Loucy (cell line): ENCODE measurements at regions not wholly inside any gene's neighbourhood (a gene's known extent, or its start where the extent isn't known, plus 50 kb on each side); places are given as distances from the start of the nearest gene placed in this dataset.

Experiments
- H2AFZ ChIP-seq: fragments of 200-600 bp; sonication (generic); 2 replicates; pipeline ENCODE4 v1.6.0; 2016; ENCODE audit warnings: antibody characterized with exemption, mild to moderate bottlenecking, low read length, moderate library complexity
- H3F3A ChIP-seq: fragments of 200-600 bp; 2 replicates; pipeline ENCODE4 v1.6.0; 2016; ENCODE audit warnings: antibody characterized with exemption, low read depth, mild to moderate bottlenecking
- H3K27me3 ChIP-seq: fragments of 200-600 bp; sonication (generic); 2 replicates; pipeline ENCODE4 v1.6.1; 2014; ENCODE audit warnings: low read length, mild to moderate bottlenecking; ENCODE audit not compliant: insufficient read depth, poor library complexity, severe bottlenecking
- H3K36me3 ChIP-seq: fragments of 200-600 bp; sonication (generic); 2 replicates; pipeline ENCODE4 v1.6.1; 2016; ENCODE audit warnings: low read length; ENCODE audit not compliant: insufficient read depth
- H3K4me1 ChIP-seq: fragments of 200-600 bp; sonication (generic); 2 replicates; pipeline ENCODE4 v1.5.1; 2014; ENCODE audit warnings: low read length, mild to moderate bottlenecking; ENCODE audit not compliant: insufficient read depth, poor library complexity, severe bottlenecking
- H3K4me2 ChIP-seq: fragments of 200-600 bp; sonication (generic); 2 replicates; pipeline ENCODE4 v1.6.0; 2014; ENCODE audit warnings: antibody characterized with exemption, low read length, low read depth, mild to moderate bottlenecking; ENCODE audit not compliant: poor library complexity, severe bottlenecking
- H3K4me3 ChIP-seq: fragments of 200-600 bp; sonication (generic); 2 replicates; pipeline ENCODE4 v1.5.1; 2014; ENCODE audit warnings: low read length, mild to moderate bottlenecking, mixed read lengths; ENCODE audit not compliant: poor library complexity, severe bottlenecking
- H3K79me2 ChIP-seq: fragments of 200-600 bp; sonication (generic); 2 replicates; pipeline ENCODE4 v1.6.1; 2014; ENCODE audit warnings: low read length; ENCODE audit not compliant: insufficient read depth
- H3K9ac ChIP-seq: fragments of 200-600 bp; sonication (generic); 2 replicates; pipeline ENCODE4 v1.6.0; 2014; ENCODE audit warnings: mild to moderate bottlenecking, low read depth, low read length, moderate library complexity; ENCODE audit not compliant: poor library complexity, severe bottlenecking
- H3K9me2 ChIP-seq: fragments of 200-600 bp; sonication (generic); replicated peaks from 2 replicates; pipeline ENCODE4 v1.6.1; 2016; ENCODE audit warnings: low read depth, low read length, mixed read lengths
- H3K9me3 ChIP-seq: fragments of 200-600 bp; sonication (generic); 2 replicates; pipeline ENCODE4 v1.6.1; 2014; ENCODE audit warnings: mild to moderate bottlenecking, antibody characterized with exemption, low read length, low read depth; ENCODE audit not compliant: insufficient read depth
- H4K20me1 ChIP-seq: fragments of 200-600 bp; sonication (generic); 2 replicates; pipeline ENCODE4 v1.6.0; 2014; ENCODE audit warnings: antibody characterized with exemption, low read length, mild to moderate bottlenecking; ENCODE audit not compliant: insufficient read depth, poor library complexity, severe bottlenecking
- EZH2phosphoT487 ChIP-seq: fragments of 200-600 bp; IDR thresholded peaks from 2 replicates; pipeline ENCODE4 v1.6.1; 2018; ENCODE audit warnings: antibody characterized with exemption, mild to moderate bottlenecking, moderate library complexity, borderline replicate concordance
- TF ChIP-seq, protein P1 (sequence below): fragments of 200-600 bp; sonication (generic); conservative IDR thresholded peaks from 2 replicates; pipeline ENCODE4 v1.5.1; 2014; ENCODE audit warnings: mild to moderate bottlenecking, antibody characterized with exemption, low read length

DNA sequence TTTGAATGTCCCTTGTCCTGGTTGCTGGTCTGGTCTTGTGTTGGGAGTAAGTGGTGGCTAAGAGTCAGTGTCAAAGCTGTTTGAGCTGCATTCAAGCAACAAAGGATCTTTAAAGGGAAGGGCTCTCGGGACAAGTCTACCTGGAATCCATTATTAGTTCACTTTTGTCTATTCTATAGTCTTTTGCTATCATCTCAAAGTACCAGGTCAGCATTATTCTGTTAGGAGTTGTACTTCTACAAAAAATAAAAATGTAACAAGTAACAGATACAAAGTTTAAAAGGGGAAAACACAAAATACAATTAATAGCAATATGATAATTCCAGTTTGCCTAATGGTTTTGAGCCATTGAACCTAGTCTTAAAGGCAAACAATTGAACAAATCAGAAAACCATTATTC is 317.9 kb downstream of the ZNF516 start:
- Histone ChIP-seq H4K20me1 (no peaks in the 10 kb centered on the region), H3K79me2 (no peaks in the 10 kb centered on the region)

GRCh38 chr18:76174451-76174850 is 320.6 kb downstream of the ZNF516 start:
- Histone ChIP-seq H3K9me3 (no peaks in the 10 kb centered on the region), H3K4me2 (no peak overlapping the region), H3K9me2 (no peaks in the 10 kb centered on the region), H3K36me3 (no peaks in the 10 kb centered on the region), H4K20me1 (no peaks in the 10 kb centered on the region), H3F3A (no peaks in the 10 kb centered on the region), H3K4me3 (no peak overlapping the region), H3K27me3 (no peaks in the 10 kb centered on the region), H2AFZ (no peak overlapping the region), H3K79me2 (no peaks in the 10 kb centered on the region), H3K9ac (no peak overlapping the region), H3K4me1 (no peaks in the 10 kb centered on the region)
- TF ChIP-seq, protein P1, sequence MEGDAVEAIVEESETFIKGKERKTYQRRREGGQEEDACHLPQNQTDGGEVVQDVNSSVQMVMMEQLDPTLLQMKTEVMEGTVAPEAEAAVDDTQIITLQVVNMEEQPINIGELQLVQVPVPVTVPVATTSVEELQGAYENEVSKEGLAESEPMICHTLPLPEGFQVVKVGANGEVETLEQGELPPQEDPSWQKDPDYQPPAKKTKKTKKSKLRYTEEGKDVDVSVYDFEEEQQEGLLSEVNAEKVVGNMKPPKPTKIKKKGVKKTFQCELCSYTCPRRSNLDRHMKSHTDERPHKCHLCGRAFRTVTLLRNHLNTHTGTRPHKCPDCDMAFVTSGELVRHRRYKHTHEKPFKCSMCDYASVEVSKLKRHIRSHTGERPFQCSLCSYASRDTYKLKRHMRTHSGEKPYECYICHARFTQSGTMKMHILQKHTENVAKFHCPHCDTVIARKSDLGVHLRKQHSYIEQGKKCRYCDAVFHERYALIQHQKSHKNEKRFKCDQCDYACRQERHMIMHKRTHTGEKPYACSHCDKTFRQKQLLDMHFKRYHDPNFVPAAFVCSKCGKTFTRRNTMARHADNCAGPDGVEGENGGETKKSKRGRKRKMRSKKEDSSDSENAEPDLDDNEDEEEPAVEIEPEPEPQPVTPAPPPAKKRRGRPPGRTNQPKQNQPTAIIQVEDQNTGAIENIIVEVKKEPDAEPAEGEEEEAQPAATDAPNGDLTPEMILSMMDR, result no peak
- no peak for TF ChIP-seq EZH2phosphoT487

More for the DNA sequence above, 317.9 kb downstream of the ZNF516 start:
- no peaks in the 10 kb centered on the region for H3K27me3 ChIP-seq
- no peak overlapping the region for H3K4me2 ChIP-seq
- no peaks in the 10 kb centered on the region for H3K36me3 ChIP-seq
- no peaks in the 10 kb centered on the region for H3K4me1 ChIP-seq
- no peaks in the 10 kb centered on the region for H3K9me3 ChIP-seq
- no peak overlapping the region for H3K4me3 ChIP-seq
- H3F3A ChIP-seq, result no peaks in the 10 kb centered on the region
- TF ChIP-seq EZH2phosphoT487, result no peak
- TF ChIP-seq, protein P1, result no peak
- H3K9ac ChIP-seq, result no peak overlapping the region
- no peaks in the 10 kb centered on the region for H3K9me2 ChIP-seq
- H2AFZ ChIP-seq, result no peak overlapping the region

- Histone ChIP-seq H3K9ac (no peak overlapping the region), H3F3A (no peaks in the 10 kb centered on the region), H3K9me3 (no peaks in the 10 kb centered on the region), H3K36me3 (no peaks in the 10 kb centered on the region), H3K4me2 (no peak overlapping the region), H3K79me2 (no peaks in the 10 kb centered on the region), H3K4me3 (no peak overlapping the region), H3K4me1 (no peaks in the 10 kb centered on the region), H2AFZ (no peak overlapping the region), H4K20me1 (no peaks in the 10 kb centered on the region), H3K27me3 (no peaks in the 10 kb centered on the region), H3K9me2 (no peaks in the 10 kb centered on the region)
- TF ChIP-seq, protein P1, result no peak
- no peak for TF ChIP-seq EZH2phosphoT487
These were observed 325.3 kb downstream of the ZNF516 start for GRCh38 chr18:76169733-76170132.
